GM23338 (cell line): ENCODE measurements at regions not wholly inside any gene's neighbourhood (a gene's known extent, or its start where the extent isn't known, plus 50 kb on each side); places are given as distances from the start of the nearest gene placed in this dataset.

Source experiments
- ATAC-seq: fragments of 200-7000 bp; cut with Tn5 transposase; 3 replicates; pipeline ENCODE4 v1.9.1; 2020
- DNase-seq: peaks from one replicate; pipeline ENCODE4 v3.0.0-alpha.2; 2015; ENCODE audit warnings: low spot score
- H2AFZ ChIP-seq: fragments of 200-600 bp; sonication (generic); 2 replicates; pipeline ENCODE4 v1.8.0; 2016; ENCODE audit warnings: antibody characterized with exemption, mild to moderate bottlenecking, moderate library complexity
- H3F3A ChIP-seq: fragments of 200-600 bp; sonication (generic); replicated peaks from 2 replicates; pipeline ENCODE4 v1.8.0; 2017; ENCODE audit warnings: antibody characterized with exemption, mixed run types, low read depth
- H3K27ac ChIP-seq: fragments of 200-600 bp; sonication (generic); 2 replicates; pipeline ENCODE4 v1.6.1; 2016; ENCODE audit warnings: low read depth
- H3K27me3 ChIP-seq: fragments of 200-600 bp; sonication (generic); 2 replicates; pipeline ENCODE4 v1.8.0; 2016; ENCODE audit warnings: mild to moderate bottlenecking, mixed run types, moderate library complexity; ENCODE audit not compliant: insufficient read depth
- H3K36me3 ChIP-seq: fragments of 200-600 bp; sonication (generic); 2 replicates; pipeline ENCODE4 v1.8.0; 2016; ENCODE audit warnings: mild to moderate bottlenecking; ENCODE audit not compliant: insufficient read depth
- H3K4me1 ChIP-seq: fragments of 200-600 bp; sonication (generic); 2 replicates; pipeline ENCODE4 v1.8.0; 2016; ENCODE audit warnings: mild to moderate bottlenecking, moderate library complexity; ENCODE audit not compliant: insufficient read depth
- H3K4me2 ChIP-seq: fragments of 200-600 bp; sonication (generic); 2 replicates; pipeline ENCODE4 v1.7.1; 2017; ENCODE audit warnings: mixed run types
- H3K4me3 ChIP-seq: fragments of 200-600 bp; sonication (generic); 2 replicates; pipeline ENCODE4 v1.6.1; 2016; ENCODE audit warnings: mixed run types
- H3K79me2 ChIP-seq: fragments of 200-600 bp; sonication (generic); replicated peaks from 2 replicates; pipeline ENCODE4 v1.8.0; 2017; ENCODE audit warnings: mild to moderate bottlenecking; ENCODE audit not compliant: insufficient read depth
- H3K9me2 ChIP-seq: fragments of 200-600 bp; sonication (generic); 2 replicates; pipeline ENCODE4 v1.8.0; 2017; ENCODE audit not compliant: insufficient read depth
- H4K20me1 ChIP-seq: fragments of 200-600 bp; sonication (generic); replicated peaks from 2 replicates; pipeline ENCODE4 v1.8.0; 2017; ENCODE audit warnings: mild to moderate bottlenecking; ENCODE audit not compliant: insufficient read depth
- H3K27ac Mint-ChIP-seq: 2 replicates; pipeline ENCODE4 v1.8.0; 2020; ENCODE audit warnings: inconsistent platforms, mild to moderate bottlenecking, moderate library complexity, mixed read lengths
- H3K27me3 Mint-ChIP-seq: 3 replicates; pipeline ENCODE4 v1.8.0; 2022; ENCODE audit warnings: low read depth, mild to moderate bottlenecking, moderate library complexity, mixed read lengths, inconsistent platforms; ENCODE audit not compliant: insufficient read depth, poor library complexity
- H3K36me3 Mint-ChIP-seq: 3 replicates; pipeline ENCODE4 v1.8.0; 2021; ENCODE audit warnings: low read depth, mild to moderate bottlenecking, inconsistent platforms, moderate library complexity, mixed read lengths
- H3K4me1 Mint-ChIP-seq: 3 replicates; pipeline ENCODE4 v1.8.0; 2020; ENCODE audit warnings: mild to moderate bottlenecking, inconsistent platforms, mixed read lengths
- H3K4me3 Mint-ChIP-seq: 3 replicates; pipeline ENCODE4 v1.8.0; 2021; ENCODE audit warnings: moderate library complexity, mild to moderate bottlenecking, inconsistent platforms, mixed read lengths
- H3K9me3 Mint-ChIP-seq: 3 replicates; pipeline ENCODE4 v1.8.0; 2020; ENCODE audit warnings: moderate library complexity, mild to moderate bottlenecking, inconsistent platforms, mixed read lengths
- EZH2 ChIP-seq: fragments of 200-600 bp; sonication (generic); IDR thresholded peaks from one replicate; pipeline ENCODE4 v1.8.0; 2017; ENCODE audit warnings: antibody characterized with exemption, mild to moderate bottlenecking, low read depth; ENCODE audit not compliant: unreplicated experiment
- STAT1 ChIP-seq: IDR thresholded peaks from one replicate; pipeline ENCODE4 v1.6.1; 2016; ENCODE audit warnings: antibody characterized with exemption; ENCODE audit not compliant: unreplicated experiment
- TF ChIP-seq, protein P1 (sequence below): fragments of 250-450 bp; sonication (Bioruptor Pico); IDR thresholded peaks from 2 replicates; pipeline ENCODE4 v1.5.0; 2020; ENCODE audit warnings: mild to moderate bottlenecking, moderate library complexity

DNA sequence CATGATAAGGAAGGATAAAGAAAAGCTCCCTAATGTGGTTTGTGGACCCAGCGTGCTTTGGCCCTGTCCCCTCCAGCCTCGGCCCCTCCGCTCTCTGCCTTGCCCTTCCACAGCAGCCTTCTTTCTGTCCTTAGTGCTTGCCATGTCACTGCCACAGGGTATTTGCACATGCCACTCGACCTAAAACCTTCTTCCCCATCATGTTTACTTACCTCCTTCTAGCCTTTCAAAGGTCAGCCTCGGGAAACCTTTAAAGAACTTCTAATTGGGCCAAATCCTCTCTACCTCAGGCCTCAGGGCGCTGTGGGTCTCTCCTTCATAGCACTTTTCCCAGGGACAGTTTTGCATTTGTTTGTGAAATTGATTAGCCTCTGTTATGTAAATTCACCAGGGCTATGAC, 73.0 kb downstream of the SCN11A start (continued):
- TF ChIP-seq, protein P1, sequence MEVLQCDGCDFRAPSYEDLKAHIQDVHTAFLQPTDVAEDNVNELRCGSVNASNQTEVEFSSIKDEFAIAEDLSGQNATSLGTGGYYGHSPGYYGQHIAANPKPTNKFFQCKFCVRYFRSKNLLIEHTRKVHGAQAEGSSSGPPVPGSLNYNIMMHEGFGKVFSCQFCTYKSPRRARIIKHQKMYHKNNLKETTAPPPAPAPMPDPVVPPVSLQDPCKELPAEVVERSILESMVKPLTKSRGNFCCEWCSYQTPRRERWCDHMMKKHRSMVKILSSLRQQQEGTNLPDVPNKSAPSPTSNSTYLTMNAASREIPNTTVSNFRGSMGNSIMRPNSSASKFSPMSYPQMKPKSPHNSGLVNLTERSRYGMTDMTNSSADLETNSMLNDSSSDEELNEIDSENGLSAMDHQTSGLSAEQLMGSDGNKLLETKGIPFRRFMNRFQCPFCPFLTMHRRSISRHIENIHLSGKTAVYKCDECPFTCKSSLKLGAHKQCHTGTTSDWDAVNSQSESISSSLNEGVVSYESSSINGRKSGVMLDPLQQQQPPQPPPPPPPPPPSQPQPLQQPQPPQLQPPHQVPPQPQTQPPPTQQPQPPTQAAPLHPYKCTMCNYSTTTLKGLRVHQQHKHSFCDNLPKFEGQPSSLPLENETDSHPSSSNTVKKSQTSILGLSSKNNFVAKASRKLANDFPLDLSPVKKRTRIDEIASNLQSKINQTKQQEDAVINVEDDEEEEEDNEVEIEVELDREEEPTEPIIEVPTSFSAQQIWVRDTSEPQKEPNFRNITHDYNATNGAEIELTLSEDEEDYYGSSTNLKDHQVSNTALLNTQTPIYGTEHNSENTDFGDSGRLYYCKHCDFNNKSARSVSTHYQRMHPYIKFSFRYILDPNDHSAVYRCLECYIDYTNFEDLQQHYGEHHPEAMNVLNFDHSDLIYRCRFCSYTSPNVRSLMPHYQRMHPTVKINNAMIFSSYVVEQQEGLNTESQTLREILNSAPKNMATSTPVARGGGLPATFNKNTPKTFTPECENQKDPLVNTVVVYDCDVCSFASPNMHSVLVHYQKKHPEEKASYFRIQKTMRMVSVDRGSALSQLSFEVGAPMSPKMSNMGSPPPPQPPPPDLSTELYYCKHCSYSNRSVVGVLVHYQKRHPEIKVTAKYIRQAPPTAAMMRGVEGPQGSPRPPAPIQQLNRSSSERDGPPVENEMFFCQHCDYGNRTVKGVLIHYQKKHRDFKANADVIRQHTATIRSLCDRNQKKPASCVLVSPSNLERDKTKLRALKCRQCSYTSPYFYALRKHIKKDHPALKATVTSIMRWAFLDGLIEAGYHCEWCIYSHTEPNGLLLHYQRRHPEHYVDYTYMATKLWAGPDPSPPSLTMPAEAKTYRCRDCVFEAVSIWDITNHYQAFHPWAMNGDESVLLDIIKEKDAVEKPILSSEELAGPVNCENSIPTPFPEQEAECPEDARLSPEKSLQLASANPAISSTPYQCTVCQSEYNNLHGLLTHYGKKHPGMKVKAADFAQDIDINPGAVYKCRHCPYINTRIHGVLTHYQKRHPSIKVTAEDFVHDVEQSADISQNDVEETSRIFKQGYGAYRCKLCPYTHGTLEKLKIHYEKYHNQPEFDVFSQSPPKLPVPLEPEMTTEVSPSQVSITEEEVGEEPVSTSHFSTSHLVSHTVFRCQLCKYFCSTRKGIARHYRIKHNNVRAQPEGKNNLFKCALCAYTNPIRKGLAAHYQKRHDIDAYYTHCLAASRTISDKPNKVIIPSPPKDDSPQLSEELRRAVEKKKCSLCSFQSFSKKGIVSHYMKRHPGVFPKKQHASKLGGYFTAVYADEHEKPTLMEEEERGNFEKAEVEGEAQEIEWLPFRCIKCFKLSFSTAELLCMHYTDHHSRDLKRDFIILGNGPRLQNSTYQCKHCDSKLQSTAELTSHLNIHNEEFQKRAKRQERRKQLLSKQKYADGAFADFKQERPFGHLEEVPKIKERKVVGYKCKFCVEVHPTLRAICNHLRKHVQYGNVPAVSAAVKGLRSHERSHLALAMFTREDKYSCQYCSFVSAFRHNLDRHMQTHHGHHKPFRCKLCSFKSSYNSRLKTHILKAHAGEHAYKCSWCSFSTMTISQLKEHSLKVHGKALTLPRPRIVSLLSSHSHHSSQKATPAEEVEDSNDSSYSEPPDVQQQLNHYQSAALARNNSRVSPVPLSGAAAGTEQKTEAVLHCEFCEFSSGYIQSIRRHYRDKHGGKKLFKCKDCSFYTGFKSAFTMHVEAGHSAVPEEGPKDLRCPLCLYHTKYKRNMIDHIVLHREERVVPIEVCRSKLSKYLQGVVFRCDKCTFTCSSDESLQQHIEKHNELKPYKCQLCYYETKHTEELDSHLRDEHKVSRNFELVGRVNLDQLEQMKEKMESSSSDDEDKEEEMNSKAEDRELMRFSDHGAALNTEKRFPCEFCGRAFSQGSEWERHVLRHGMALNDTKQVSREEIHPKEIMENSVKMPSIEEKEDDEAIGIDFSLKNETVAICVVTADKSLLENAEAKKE (CRISPR knock-in tag) = no peak

DNA sequence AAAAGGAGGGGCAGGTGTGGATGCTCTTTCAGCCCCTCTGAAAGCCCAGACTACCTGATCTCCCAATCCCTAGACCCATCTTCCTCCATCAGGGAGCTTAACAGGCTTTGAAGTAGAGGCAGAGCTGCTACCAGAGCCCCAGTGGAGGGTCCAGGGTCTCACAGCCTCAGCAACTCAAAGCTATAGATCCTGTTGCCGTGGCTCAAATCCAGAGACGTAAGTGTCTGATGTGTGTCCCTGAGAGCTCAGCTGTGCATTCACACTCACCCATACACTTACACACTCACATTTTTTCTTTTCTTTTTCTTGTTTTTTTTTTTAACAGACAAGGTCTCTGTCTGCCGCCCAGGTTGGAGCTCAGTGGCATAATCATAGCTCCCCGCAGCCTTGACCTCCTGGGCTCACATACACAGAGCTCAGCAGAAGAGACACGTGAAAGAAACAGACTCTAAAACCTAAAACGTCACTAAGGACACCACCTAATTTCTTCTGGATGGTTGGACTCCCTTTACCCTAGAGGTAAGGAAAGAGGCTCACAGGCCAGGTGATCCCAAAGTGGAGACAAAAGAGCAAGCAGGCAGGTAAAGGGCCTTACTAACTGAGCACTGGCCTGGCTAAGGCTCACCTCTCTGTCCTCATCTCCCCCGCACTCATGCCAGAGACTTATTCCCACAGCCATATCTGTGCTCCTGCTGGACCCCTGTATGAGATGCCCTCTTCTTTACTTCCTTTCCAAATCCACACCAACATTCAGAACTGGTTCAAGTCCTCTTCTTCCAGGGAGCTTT, 80.7 kb downstream of the SCN11A start:
- ATAC-seq = no peak
- Mint-ChIP-seq H3K9me3 (no peaks in the 10 kb centered on the region), H3K4me1 (peaks cover 16% of the 10 kb centered on the region; the same call in 2 of the 3 replicates), H3K27ac (no peak overlapping the region), H3K4me3 (no peak overlapping the region), H3K36me3 (no peaks in the 10 kb centered on the region), H3K27me3 (peaks cover 4% of the 10 kb centered on the region)
- Histone ChIP-seq H3K4me1 (peaks cover 8% of the 10 kb centered on the region; the same call in 1 of the 2 replicates), H3K4me3 (no peak overlapping the region), H3K4me2 (no peak overlapping the region), H3K9me2 (no peaks in the 10 kb centered on the region), H3K36me3 (no peaks in the 10 kb centered on the region), H3K27ac (no peak overlapping the region), H4K20me1 (no peaks in the 10 kb centered on the region), H3K79me2 (no peaks in the 10 kb centered on the region), H3F3A (no peaks in the 10 kb centered on the region), H3K27me3 (no peaks in the 10 kb centered on the region), H2AFZ (no peak overlapping the region)
- no peak for TF ChIP-seq STAT1
- no peak for TF ChIP-seq EZH2
- no peak for DNase-seq
